Natural killer cell (primary cell): ENCODE measurements at regions not wholly inside any gene's neighbourhood (a gene's known extent, or its start where the extent isn't known, plus 50 kb on each side); places are given as distances from the start of the nearest gene placed in this dataset.

ENCODE experiments used
- ATAC-seq, 3 donors: fragments of 150-1000 bp in 2 of 3; fragments of 200-7000 bp in 1 of 3; cut with Tn5 transposase; 1 replicate in 1 of 3; 2 replicates in 2 of 3; pipeline ENCODE4 v1.10.0; 2021; ENCODE audit warnings: mild to moderate bottlenecking in 2 of 3, moderate library complexity in 2 of 3
- DNase-seq, 2 donors: peaks; one replicate each; pipeline versions ENCODE4 v3.0.0 to v3.0.0-alpha.2; 2013 to 2021; ENCODE audit warnings: mixed read lengths in 1 of 2
- H3K27ac ChIP-seq: one replicate; pipeline ENCODE4 v1.5.1; 2013; ENCODE audit warnings: mild to moderate bottlenecking, low read length
- H3K27me3 ChIP-seq: one replicate; pipeline ENCODE4 v1.6.1; 2013; ENCODE audit warnings: low read length; ENCODE audit not compliant: control insufficient read depth, insufficient read depth
- H3K36me3 ChIP-seq: one replicate; pipeline ENCODE4 v1.6.1; 2013; ENCODE audit warnings: low read length; ENCODE audit not compliant: control insufficient read depth, insufficient read depth
- H3K4me1 ChIP-seq: one replicate; pipeline ENCODE4 v1.6.1; 2013; ENCODE audit warnings: low read length; ENCODE audit not compliant: control insufficient read depth, insufficient read depth
- H3K4me3 ChIP-seq: one replicate; pipeline ENCODE4 v1.5.1; 2013; ENCODE audit warnings: low read length
- H3K9me3 ChIP-seq: one replicate; pipeline ENCODE4 v1.6.1; 2013; ENCODE audit warnings: low read length; ENCODE audit not compliant: control insufficient read depth, insufficient read depth
- H3K27ac Mint-ChIP-seq, 2 donors: one replicate each; pipeline ENCODE4 v1.8.0; 2022; ENCODE audit warnings: mild to moderate bottlenecking in 2 of 2, mixed read lengths in 2 of 2, moderate library complexity in 1 of 2
- H3K27me3 Mint-ChIP-seq, 2 donors: one replicate each; pipeline ENCODE4 v1.8.0; 2022; ENCODE audit warnings: low read depth in 2 of 2, mixed read lengths in 2 of 2
- H3K36me3 Mint-ChIP-seq: one replicate; pipeline ENCODE4 v1.8.0; 2022; ENCODE audit warnings: mixed read lengths
- H3K4me1 Mint-ChIP-seq, 2 donors: one replicate each; pipeline ENCODE4 v1.8.0; 2022; ENCODE audit warnings: mixed read lengths in 2 of 2
- H3K4me3 Mint-ChIP-seq: one replicate; pipeline ENCODE4 v1.8.0; 2022; ENCODE audit warnings: mild to moderate bottlenecking, moderate library complexity, mixed read lengths
- H3K9me3 Mint-ChIP-seq, 2 donors: one replicate each; pipeline ENCODE4 v1.8.0; 2022; ENCODE audit warnings: mixed read lengths in 2 of 2
- CTCF ChIP-seq: fragments of 200-600 bp; IDR thresholded peaks from one replicate; pipeline ENCODE4 v1.8.0; 2022; ENCODE audit warnings: antibody characterized with exemption
- WGBS: methylation state at CpG from one replicate; pipeline ENCODE4 v1.1.7; 2013; ENCODE audit warnings: missing lambda C conversion rate; ENCODE audit not compliant: insufficient coverage; 5-methylcytosine and 5-hydroxymethylcytosine counted together
- intact Hi-C: fragments of 100-400 bp; cut with micrococcal nuclease; formaldehyde crosslinking; loops from one replicate; pipeline ENCODE4 v1.14.2; 2022

- no peak overlapping the region for H3K4me3 ChIP-seq
- DNase-seq (no peak), ATAC-seq (no peak)
- no peak for TF ChIP-seq CTCF
- no peaks in the 10 kb centered on the region for H3K4me1 ChIP-seq
- no peak overlapping the region for H3K27ac ChIP-seq
- WGBS = 0% methylated on average over 1 of the region's 2 CpGs
- intact Hi-C loops = no loop called here
- H3K9me3 Mint-ChIP-seq = no peaks in the 10 kb centered on the region
- H3K36me3 ChIP-seq = no peaks in the 10 kb centered on the region
- H3K27me3 Mint-ChIP-seq = peaks cover 15 to 24% of the 10 kb centered on the region in 2 donors
- no peaks in the 10 kb centered on the region for H3K27me3 ChIP-seq
- H3K9me3 ChIP-seq = no peaks in the 10 kb centered on the region
- H3K4me1 Mint-ChIP-seq = peaks cover 0 to 4% of the 10 kb centered on the region in 2 donors
- H3K36me3 Mint-ChIP-seq = no peaks in the 10 kb centered on the region
- H3K4me3 Mint-ChIP-seq = no peak overlapping the region
- H3K27ac Mint-ChIP-seq = no peak overlapping the region
These were observed 176.7 kb upstream of the ATF7IP start for GRCh38 chr12:14188744-14189143.

DNA sequence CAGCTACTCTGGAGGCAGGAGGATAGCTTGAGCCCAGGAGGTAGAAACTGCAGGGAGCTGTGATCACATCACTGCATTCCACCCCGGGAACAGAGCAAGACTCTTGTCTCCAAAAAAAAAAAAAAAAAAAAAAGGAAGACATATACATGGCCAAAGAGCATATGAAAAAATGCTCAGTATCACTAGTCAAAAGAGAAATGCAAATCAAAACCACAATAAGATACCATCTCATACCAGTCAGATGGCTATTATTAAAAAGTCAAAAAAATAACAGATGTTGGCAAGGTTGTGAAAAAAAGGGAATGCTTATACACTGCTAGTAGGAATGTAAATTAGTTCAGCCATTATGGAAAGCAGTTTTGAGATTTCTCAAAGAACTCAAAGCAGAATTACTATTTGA lies 174.8 kb upstream of the ATF7IP start:
- Histone ChIP-seq H3K27ac (no peak overlapping the region), H3K27me3 (no peaks in the 10 kb centered on the region), H3K9me3 (no peaks in the 10 kb centered on the region), H3K4me1 (no peaks in the 10 kb centered on the region), H3K4me3 (no peak overlapping the region), H3K36me3 (no peaks in the 10 kb centered on the region)
- Mint-ChIP-seq H3K27me3 (peaks cover 15 to 21% of the 10 kb centered on the region in 2 donors), H3K4me1 (peaks cover 0 to 3% of the 10 kb centered on the region in 2 donors), H3K4me3 (no peak overlapping the region), H3K9me3 (no peaks in the 10 kb centered on the region), H3K27ac (no peak overlapping the region), H3K36me3 (no peaks in the 10 kb centered on the region)
- intact Hi-C loops = no loop called here
- ATAC-seq (no peak), DNase-seq (no peak)
- WGBS = no CpG with 5 or more reads among the region's 1 CpG
- no peak for TF ChIP-seq CTCF

GRCh38 chr12:14191612-14192011 lies 173.9 kb upstream of the ATF7IP start:
- H3K27ac ChIP-seq = no peak overlapping the region
- Mint-ChIP-seq H3K9me3 (no peaks in the 10 kb centered on the region), H3K4me3 (no peak overlapping the region), H3K36me3 (no peaks in the 10 kb centered on the region), H3K27me3 (peaks cover 15 to 18% of the 10 kb centered on the region in 2 donors), H3K27ac (no peak overlapping the region), H3K4me1 (no peaks in the 10 kb centered on the region)
- intact Hi-C loops = no loop called here
- H3K4me3 ChIP-seq = no peak overlapping the region
- no peak for DNase-seq
- no peaks in the 10 kb centered on the region for H3K9me3 ChIP-seq
- no peak for ATAC-seq
- TF ChIP-seq CTCF = no peak
- no peaks in the 10 kb centered on the region for H3K4me1 ChIP-seq
- 85% methylated on average over 4 of the region's 4 CpGs for WGBS
- H3K36me3 ChIP-seq = no peaks in the 10 kb centered on the region
- H3K27me3 ChIP-seq = no peaks in the 10 kb centered on the region

GRCh38 chr12:14193639-14194038 lies 171.8 kb upstream of the ATF7IP start:
- Histone ChIP-seq H3K27ac (no peak overlapping the region), H3K4me3 (no peak overlapping the region), H3K27me3 (no peaks in the 10 kb centered on the region), H3K9me3 (no peaks in the 10 kb centered on the region), H3K4me1 (no peaks in the 10 kb centered on the region), H3K36me3 (no peaks in the 10 kb centered on the region)
- no peaks in the 10 kb centered on the region for H3K36me3 Mint-ChIP-seq
- no peak overlapping the region for H3K27ac Mint-ChIP-seq
- 45% methylated on average over 10 of the region's 10 CpGs for WGBS
- H3K27me3 Mint-ChIP-seq = peaks cover 2 to 6% of the 10 kb centered on the region in 2 donors
- H3K4me1 Mint-ChIP-seq = no peaks in the 10 kb centered on the region
- H3K9me3 Mint-ChIP-seq = no peaks in the 10 kb centered on the region
- no peak for ATAC-seq
- H3K4me3 Mint-ChIP-seq = no peak overlapping the region
- no peak for DNase-seq
- intact Hi-C loops = no loop called here
- no peak for TF ChIP-seq CTCF
